Fibroblast of mammary gland (primary cell): ENCODE measurements at regions not wholly inside any gene's neighbourhood (a gene's known extent, or its start where the extent isn't known, plus 50 kb on each side); places are given as distances from the start of the nearest gene placed in this dataset.

Experiments
- DNase-seq: peaks from one replicate; pipeline ENCODE4 v3.0.0-alpha.2; 2010; ENCODE audit warnings: low read depth
- H3K4me3 ChIP-seq: 2 replicates; pipeline ENCODE4 v1.5.1; 2011; ENCODE audit warnings: low read depth, mild to moderate bottlenecking, low read length, moderate library complexity; ENCODE audit not compliant: control insufficient read depth
- CTCF ChIP-seq: conservative IDR thresholded peaks from 2 replicates; pipeline ENCODE4 v1.5.1; 2011; ENCODE audit warnings: low read depth, low read length, inconsistent platforms; ENCODE audit not compliant: control insufficient read depth, insufficient read depth

GRCh38 chr12:28807535-28807934 is 341.5 kb upstream of the FAR2 start:
- TF ChIP-seq CTCF, result no peak
- no peak overlapping the region for H3K4me3 ChIP-seq
- no peak for DNase-seq

- no peak overlapping the region for H3K4me3 ChIP-seq
- TF ChIP-seq CTCF, result no peak
- no peak for DNase-seq
Observed at GRCh38 chr12:28811457-28811856, 337.6 kb upstream of the FAR2 start.

- DNase-seq, result no peak
- H3K4me3 ChIP-seq, result no peak overlapping the region
- TF ChIP-seq CTCF, result no peak
Observed at GRCh38 chr12:28814246-28814645, 334.8 kb upstream of the FAR2 start.

- H3K4me3 ChIP-seq, result no peak overlapping the region
- no peak for TF ChIP-seq CTCF
- no peak for DNase-seq
Observed at GRCh38 chr12:28817524-28817923, 331.6 kb upstream of the FAR2 start.

GRCh38 chr12:28824193-28824846 is 324.8 kb upstream of the FAR2 start:
- DNase-seq, result no peak
- no peak for TF ChIP-seq CTCF
- no peak overlapping the region for H3K4me3 ChIP-seq

GRCh38 chr12:28824849-28825248 is 324.2 kb upstream of the FAR2 start:
- no peak for TF ChIP-seq CTCF
- peak; percentile 11 for DNase-seq
- H3K4me3 ChIP-seq, result no peak overlapping the region

DNA sequence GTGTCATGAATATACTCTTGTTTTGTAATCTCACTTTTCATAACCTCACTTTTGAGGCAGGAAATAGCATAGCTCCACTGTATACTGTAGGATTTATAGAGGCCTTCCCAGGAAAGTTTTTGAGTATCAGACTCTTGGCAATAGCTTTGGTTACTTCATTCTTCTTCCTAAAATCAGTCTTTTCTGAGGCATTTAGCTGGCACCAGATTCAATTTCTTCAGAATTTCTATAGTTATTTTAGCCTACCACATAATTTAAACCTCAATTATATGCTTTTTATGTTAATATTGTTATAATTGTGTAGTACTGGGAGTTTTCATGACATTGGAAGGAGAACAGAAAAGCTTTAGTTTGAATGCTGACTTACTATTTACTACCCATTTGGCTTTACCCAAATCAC is 322.3 kb upstream of the FAR2 start:
- TF ChIP-seq CTCF, result no peak
- H3K4me3 ChIP-seq, result no peak overlapping the region
- DNase-seq, result no peak
